HK-2 (cell line): ENCODE measurements at regions not wholly inside any gene's neighbourhood (a gene's known extent, or its start where the extent isn't known, plus 50 kb on each side); places are given as distances from the start of the nearest gene placed in this dataset.
"Not testable (repeated sequence)": the region's sequence is repeated elsewhere in the genome, so short reads cannot be mapped to it uniquely, and the experiment has no call there.

Source experiments
- DNase-seq: peaks from one replicate; pipeline ENCODE4 v3.0.0-alpha.2; 2018; ENCODE audit not compliant: unreplicated experiment

- DNase-seq: peak; percentile 4
Observed at GRCh38 chr1:114032271-114033215, 53.3 kb downstream of the OLFML3 start.

- DNase-seq: peak; percentile 2
Observed at GRCh38 chr1:114033216-114033706, 54.0 kb downstream of the OLFML3 start.

DNA sequence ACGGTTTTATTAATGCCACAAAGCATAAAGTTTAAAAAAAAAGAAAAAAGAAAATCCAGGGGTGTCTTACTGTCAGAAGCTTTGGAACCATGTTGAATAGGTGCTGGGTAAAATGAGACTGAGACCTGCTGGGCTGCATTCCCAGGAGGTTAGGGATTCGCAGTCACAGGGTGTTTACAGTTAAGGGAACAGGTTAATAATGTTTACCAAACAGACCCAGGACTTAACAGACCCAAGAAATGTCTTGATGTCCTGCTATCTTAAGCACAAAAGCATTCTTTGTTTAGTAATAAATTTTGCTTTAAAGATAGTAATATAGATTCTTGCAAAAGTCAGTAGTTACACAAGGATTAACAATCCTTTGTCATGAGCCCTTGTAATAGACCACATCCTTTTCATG, 54.7 kb downstream of the OLFML3 start:
- no peak for DNase-seq

- no peak for DNase-seq
Observed at GRCh38 chr1:114034567-114035303, 55.5 kb downstream of the OLFML3 start.

DNA sequence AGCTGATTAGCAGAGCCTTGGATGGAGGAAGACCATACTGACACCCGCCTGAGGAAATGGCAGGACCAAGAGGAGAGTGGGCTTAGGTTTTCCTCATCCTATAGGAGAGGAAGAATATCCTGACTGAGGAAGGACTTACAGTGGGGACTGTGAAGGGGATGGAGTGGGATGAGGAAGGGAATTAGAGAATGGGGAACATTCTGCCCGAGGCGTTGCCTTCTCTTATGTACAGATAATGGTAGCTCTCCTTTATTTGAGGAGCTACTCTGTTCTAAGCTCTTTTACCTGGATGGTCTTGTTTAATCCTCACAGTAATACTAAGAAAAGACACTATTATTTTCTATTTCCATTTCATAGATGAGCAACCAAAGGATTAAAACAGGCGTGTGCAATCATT, 56.0 kb downstream of the OLFML3 start:
- DNase-seq: no peak

- not testable (repeated sequence) for DNase-seq
Observed at GRCh38 chr1:114036841-114037630, 57.8 kb downstream of the OLFML3 start.

- no peak for DNase-seq
Observed at GRCh38 chr1:114037631-114037890, 58.3 kb downstream of the OLFML3 start.

DNA sequence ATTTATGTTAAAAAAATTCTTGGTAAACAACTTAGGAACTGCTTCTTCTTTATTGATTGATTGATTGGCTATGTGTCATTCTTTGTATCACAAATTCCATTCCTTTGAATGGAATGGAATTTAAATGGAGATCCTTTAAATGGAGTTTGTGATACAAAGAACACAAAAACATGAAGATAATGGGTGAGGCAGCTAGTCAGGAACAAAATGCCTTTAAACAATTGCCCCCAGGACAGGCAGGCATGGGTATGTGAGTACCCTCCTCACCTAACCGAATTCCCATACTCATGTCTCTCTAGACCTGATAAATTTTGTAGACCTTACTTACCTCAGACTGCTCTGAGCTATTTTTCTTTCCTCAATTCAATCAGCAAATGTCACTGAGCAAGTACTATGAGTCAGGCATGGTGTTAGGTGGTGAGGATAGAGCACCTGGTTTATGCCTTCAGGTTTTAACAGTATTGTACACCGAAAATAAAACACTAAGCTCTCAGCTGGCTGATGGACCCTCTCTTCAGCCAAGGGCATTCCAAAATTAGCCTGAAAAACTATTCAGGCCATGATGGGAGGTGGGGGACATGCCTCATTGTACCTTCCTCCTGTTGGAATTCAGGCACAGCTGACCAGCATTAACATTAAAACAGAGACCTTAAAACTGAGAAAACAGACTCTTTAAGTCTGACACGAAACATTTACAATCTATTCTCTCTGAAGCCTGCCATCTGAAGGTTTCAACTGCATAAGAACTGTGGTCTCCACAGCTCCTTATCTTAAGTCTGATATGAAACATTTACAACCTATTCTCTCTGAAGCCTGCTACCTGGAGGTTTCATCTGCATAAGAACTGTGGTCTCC, 58.9 kb downstream of the OLFML3 start:
- DNase-seq: no peak
